ENCODE measurements at regions not wholly inside any gene's neighbourhood (a gene's known extent, or its start where the extent isn't known, plus 50 kb on each side); places are given as distances from the start of the nearest gene placed in this dataset.

GRCh38 chr4:27886120-27886519 is 1025.5 kb downstream of the STIM2 start:
- no peak for FAIRE-seq
- H3K4me3 ChIP-seq = no peak overlapping the region
- no peaks in the 10 kb centered on the region for H3K36me3 ChIP-seq (ENCODE audit: control insufficient read depth in 2 of 2, insufficient read depth in 2 of 2, low read length in 1 of 2)
- whole genome bisulfite sequencing (ENCODE audit: insufficient coverage, insufficient replicate concordance, low lambda C conversion rate, missing lambda C conversion rate) = 29% methylated on average over 2 of the region's 2 CpGs
- H4K20me1 ChIP-seq (ENCODE audit: control insufficient read depth, insufficient read depth) = no peaks in the 10 kb centered on the region
- no peak overlapping the region for H3K9ac ChIP-seq (ENCODE audit: control insufficient read depth, insufficient read depth, low read length)
- no peaks in the 10 kb centered on the region for H3K4me1 ChIP-seq (ENCODE audit: control insufficient read depth, insufficient read depth, low read length)
- no peaks in the 10 kb centered on the region for H3K27me3 ChIP-seq (replicated peaks in 1 of 2; ENCODE audit: control insufficient read depth in 2 of 2, insufficient read depth in 2 of 2, low read length in 1 of 2)
- RAD21 ChIA-PET (ENCODE audit: unreplicated experiment) = no interaction called here
- in situ Hi-C loops (cut with MboI) = no loop called here
- no peak overlapping the region for H3K4me2 ChIP-seq (ENCODE audit: control insufficient read depth, insufficient read depth)
- DNase-seq (ENCODE audit: low read depth, low spot score) = no peak
- POLR2A ChIA-PET = no interaction called here
- intact Hi-C loops (cut with micrococcal nuclease; ENCODE audit: unreplicated experiment) = no loop called here
- no peak overlapping the region for H3K27ac ChIP-seq (ENCODE audit: control insufficient read depth, insufficient read depth)
- no peak for TF ChIP-seq EGR1 (IDR thresholded peaks at IDR 0.05; ENCODE audit: borderline replicate concordance in 1 of 2, low read depth in 2 of 2, low read length in 2 of 2)
- no peak for TF ChIP-seq FOXK2 (IDR thresholded peaks at IDR 0.05)
- no peak for TF ChIP-seq SMAD5 (IDR thresholded peaks at IDR 0.05; ENCODE audit: low read depth)
- no peak for TF ChIP-seq TBL1XR1 (IDR thresholded peaks at IDR 0.05; ENCODE audit: low read depth, low read length)
- no peak for TF ChIP-seq RBBP5 (conservative IDR thresholded peaks at IDR 0.05)
- TF ChIP-seq MTA2 (IDR thresholded peaks at IDR 0.05; ENCODE audit: low read depth) = no peak
- TF ChIP-seq DPF2 (IDR thresholded peaks at IDR 0.05) = no peak
- TF ChIP-seq LARP7 (IDR thresholded peaks at IDR 0.05) = no peak
- no peak for TF ChIP-seq SIN3A (IDR thresholded peaks at IDR 0.05; ENCODE audit: low read depth, low read length)
- TF ChIP-seq NFXL1 (IDR thresholded peaks at IDR 0.05; ENCODE audit: borderline replicate concordance) = no peak
- no peak for TF ChIP-seq NKRF (conservative IDR thresholded peaks at IDR 0.05)
- CTCF ChIA-PET = no interaction called here
- no peak overlapping the region for H2AFZ ChIP-seq (ENCODE audit: control insufficient read depth, low read depth, low read length)
- SMC1A ChIA-PET (ENCODE audit: uncharacterized antibody, unreplicated experiment) = interaction anchor here (1.1 kb wide), 1 partner anchor 25 kb away, joined by 4 read pairs; no protein-coding TSS in a partner anchor
- no peaks in the 10 kb centered on the region for H3K9me3 ChIP-seq (replicated peaks; ENCODE audit: control insufficient read depth, insufficient read depth, low read length)
- BruUV-seq (replicated peaks) = no TSS peak
- H3K79me2 ChIP-seq (ENCODE audit: control insufficient read depth, insufficient read depth, low read length) = no peaks in the 10 kb centered on the region
- no peak for ATAC-seq

Data from GM12878 (cell line).